Caco-2 (cell line): ENCODE measurements at regions not wholly inside any gene's neighbourhood (a gene's known extent, or its start where the extent isn't known, plus 50 kb on each side); places are given as distances from the start of the nearest gene placed in this dataset.

Experiments
- BruUV-seq: library from RNA; stranded (reverse); fragments of 400-500 nt; replicated peaks from 2 replicates; lab custom pipeline; 2021; lab: Mats Ljungman, UMichigan
- CTCF ChIA-PET: fragments of 300-600 bp; sonication (Branson Sonifier 250); formaldehyde crosslinking; loops from one replicate; lab custom pipeline; 2022; ENCODE audit warnings: antibody characterized with exemption; lab: Charles Lee
- POLR2A ChIA-PET: fragments of 300-600 bp; sonication (Branson Sonifier 250); formaldehyde crosslinking; loops from one replicate; lab custom pipeline; 2022; ENCODE audit warnings: antibody characterized with exemption; lab: Charles Lee
- DNase-seq, 2 experiments: peaks; one replicate each; pipeline versions ENCODE4 v3.0.0 to v3.0.0-alpha.2; 2020 to 2022
- H3K27me3 ChIP-seq: replicated peaks from 2 replicates; pipeline ENCODE4 v1.6.0; 2011; ENCODE audit warnings: low read length; ENCODE audit not compliant: control insufficient read depth, insufficient read depth
- H3K36me3 ChIP-seq: 2 replicates; pipeline ENCODE4 v1.5.1; 2011; ENCODE audit warnings: low read length; ENCODE audit not compliant: control insufficient read depth, insufficient read depth
- H3K4me1 ChIP-seq: fragments of 250-450 bp; sonication (Bioruptor Pico); 2 replicates; pipeline ENCODE4 v1.5.1; 2020; ENCODE audit warnings: mild to moderate bottlenecking
- H3K4me3 ChIP-seq: 2 replicates; pipeline ENCODE4 v1.5.1; 2011; ENCODE audit warnings: low read depth, mild to moderate bottlenecking, control low read depth, low read length
- H3K9me3 ChIP-seq: fragments of 250-450 bp; sonication (Bioruptor Pico); 2 replicates; pipeline ENCODE4 v1.5.1; 2020; ENCODE audit warnings: mild to moderate bottlenecking, moderate library complexity
- H3K27ac Mint-ChIP-seq: one replicate; pipeline ENCODE4 v1.8.0; 2022; ENCODE audit warnings: mixed read lengths; ENCODE audit not compliant: unreplicated experiment
- H3K27me3 Mint-ChIP-seq: one replicate; pipeline ENCODE4 v1.8.0; 2022; ENCODE audit warnings: mixed read lengths; ENCODE audit not compliant: insufficient read depth, unreplicated experiment
- H3K36me3 Mint-ChIP-seq: one replicate; pipeline ENCODE4 v1.8.0; 2022; ENCODE audit warnings: mild to moderate bottlenecking, mixed read lengths; ENCODE audit not compliant: insufficient read depth, unreplicated experiment
- H3K4me1 Mint-ChIP-seq: one replicate; pipeline ENCODE4 v1.8.0; 2022; ENCODE audit warnings: low read depth, mixed read lengths; ENCODE audit not compliant: unreplicated experiment
- H3K4me3 Mint-ChIP-seq: one replicate; pipeline ENCODE4 v1.8.0; 2022; ENCODE audit warnings: mild to moderate bottlenecking, moderate library complexity, mixed read lengths; ENCODE audit not compliant: unreplicated experiment
- H3K9me3 Mint-ChIP-seq: one replicate; pipeline ENCODE4 v1.8.0; 2022; ENCODE audit warnings: mixed read lengths; ENCODE audit not compliant: unreplicated experiment
- intact Hi-C: fragments of 100-400 bp; cut with micrococcal nuclease; formaldehyde crosslinking; loops from one replicate; pipeline ENCODE4 v1.10.0; 2022; ENCODE audit not compliant: unreplicated experiment
- TF ChIP-seq, protein P1 (sequence below), 2 experiments: fragments of 200-600 bp in 1 of 2; IDR thresholded peaks; 1 replicate in 1 of 2; 2 replicates in 1 of 2; pipeline versions ENCODE4 v1.5.1 to v1.8.0; 2011 to 2022; ENCODE audit warnings: antibody characterized with exemption in 1 of 2, control low read depth in 1 of 2, inconsistent platforms in 1 of 2, low read depth in 1 of 2, low read length in 1 of 2, mild to moderate bottlenecking in 1 of 2, moderate library complexity in 1 of 2; ENCODE audit not compliant: insufficient read depth in 1 of 2, severe bottlenecking in 1 of 2, unreplicated experiment in 1 of 2

DNA sequence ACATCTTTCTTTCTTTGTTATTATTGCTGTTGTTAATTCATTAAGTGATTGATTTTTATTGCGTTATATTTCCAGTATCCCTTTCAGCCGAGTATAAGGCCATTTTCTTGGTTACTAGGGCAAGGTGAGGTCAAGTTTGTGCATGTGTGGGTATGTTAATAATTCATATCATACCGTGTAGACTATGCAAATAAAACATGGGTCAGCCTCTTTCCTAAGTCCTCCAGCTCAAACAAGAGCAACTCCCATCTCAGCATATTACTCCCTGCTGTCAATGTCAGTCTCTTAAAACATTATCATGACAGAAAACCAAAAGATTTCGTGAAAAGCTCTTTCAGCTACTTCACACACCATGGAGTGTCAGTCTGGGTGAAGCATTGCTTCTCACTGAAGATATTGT is 103.9 kb upstream of the ST8SIA2 start:
- TF ChIP-seq, protein P1, sequence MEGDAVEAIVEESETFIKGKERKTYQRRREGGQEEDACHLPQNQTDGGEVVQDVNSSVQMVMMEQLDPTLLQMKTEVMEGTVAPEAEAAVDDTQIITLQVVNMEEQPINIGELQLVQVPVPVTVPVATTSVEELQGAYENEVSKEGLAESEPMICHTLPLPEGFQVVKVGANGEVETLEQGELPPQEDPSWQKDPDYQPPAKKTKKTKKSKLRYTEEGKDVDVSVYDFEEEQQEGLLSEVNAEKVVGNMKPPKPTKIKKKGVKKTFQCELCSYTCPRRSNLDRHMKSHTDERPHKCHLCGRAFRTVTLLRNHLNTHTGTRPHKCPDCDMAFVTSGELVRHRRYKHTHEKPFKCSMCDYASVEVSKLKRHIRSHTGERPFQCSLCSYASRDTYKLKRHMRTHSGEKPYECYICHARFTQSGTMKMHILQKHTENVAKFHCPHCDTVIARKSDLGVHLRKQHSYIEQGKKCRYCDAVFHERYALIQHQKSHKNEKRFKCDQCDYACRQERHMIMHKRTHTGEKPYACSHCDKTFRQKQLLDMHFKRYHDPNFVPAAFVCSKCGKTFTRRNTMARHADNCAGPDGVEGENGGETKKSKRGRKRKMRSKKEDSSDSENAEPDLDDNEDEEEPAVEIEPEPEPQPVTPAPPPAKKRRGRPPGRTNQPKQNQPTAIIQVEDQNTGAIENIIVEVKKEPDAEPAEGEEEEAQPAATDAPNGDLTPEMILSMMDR (IDR thresholded peaks at IDR 0.05; ENCODE audit: insufficient read depth in 1 of 2, low read depth in 1 of 2, low read length in 1 of 2, severe bottlenecking in 1 of 2, unreplicated experiment in 1 of 2), result no peak
- H3K36me3 ChIP-seq, result no peaks in the 10 kb centered on the region
- intact Hi-C loops, result no loop called here
- Mint-ChIP-seq H3K4me1 (no peaks in the 10 kb centered on the region), H3K27me3 (peaks cover 17% of the 10 kb centered on the region), H3K27ac (no peak overlapping the region), H3K9me3 (no peaks in the 10 kb centered on the region), H3K4me3 (no peak overlapping the region), H3K36me3 (no peaks in the 10 kb centered on the region)
- no peak overlapping the region for H3K4me3 ChIP-seq
- ChIA-PET POLR2A (no interaction called here), CTCF (no interaction called here)
- no peak for DNase-seq
- no peaks in the 10 kb centered on the region for H3K27me3 ChIP-seq
- H3K9me3 ChIP-seq, result no peaks in the 10 kb centered on the region
- BruUV-seq, result no TSS peak
- no peaks in the 10 kb centered on the region for H3K4me1 ChIP-seq

GRCh38 chr15:92290359-92290992 is 103.2 kb upstream of the ST8SIA2 start:
- POLR2A ChIA-PET, result no interaction called here

GRCh38 chr15:92291900-92292299 is 101.8 kb upstream of the ST8SIA2 start:
- Mint-ChIP-seq H3K27me3 (peaks cover 25% of the 10 kb centered on the region), H3K4me3 (no peak overlapping the region), H3K27ac (no peak overlapping the region), H3K4me1 (no peaks in the 10 kb centered on the region), H3K36me3 (no peaks in the 10 kb centered on the region), H3K9me3 (no peaks in the 10 kb centered on the region)
- H3K4me1 ChIP-seq, result no peaks in the 10 kb centered on the region
- POLR2A ChIA-PET, result no interaction called here
- no peaks in the 10 kb centered on the region for H3K36me3 ChIP-seq
- CTCF ChIA-PET, result no interaction called here
- DNase-seq, result no peak
- H3K4me3 ChIP-seq, result no peak overlapping the region
- no peaks in the 10 kb centered on the region for H3K27me3 ChIP-seq
- no TSS peak for BruUV-seq
- intact Hi-C loops, result no loop called here
- H3K9me3 ChIP-seq, result no peaks in the 10 kb centered on the region
- TF ChIP-seq, protein P1 (IDR thresholded peaks at IDR 0.05; ENCODE audit: insufficient read depth in 1 of 2, low read depth in 1 of 2, low read length in 1 of 2, severe bottlenecking in 1 of 2, unreplicated experiment in 1 of 2), result no peak

More at GRCh38 chr15:92290359-92290992, 103.2 kb upstream of the ST8SIA2 start:
- Mint-ChIP-seq H3K4me1 (no peaks in the 10 kb centered on the region), H3K27me3 (peaks cover 22% of the 10 kb centered on the region), H3K36me3 (no peaks in the 10 kb centered on the region), H3K4me3 (no peak overlapping the region), H3K27ac (no peak overlapping the region), H3K9me3 (no peaks in the 10 kb centered on the region)
- BruUV-seq, result no TSS peak
- Histone ChIP-seq H3K4me1 (no peaks in the 10 kb centered on the region), H3K4me3 (no peak overlapping the region), H3K36me3 (no peaks in the 10 kb centered on the region), H3K27me3 (no peaks in the 10 kb centered on the region), H3K9me3 (no peaks in the 10 kb centered on the region)
- TF ChIP-seq, protein P1 (IDR thresholded peaks at IDR 0.05; ENCODE audit: insufficient read depth in 1 of 2, low read depth in 1 of 2, low read length in 1 of 2, severe bottlenecking in 1 of 2, unreplicated experiment in 1 of 2), result no peak
- intact Hi-C loops, result no loop called here
- CTCF ChIA-PET, result no interaction called here
- DNase-seq, result no peak
